GM12891 (cell line): ENCODE measurements at regions not wholly inside any gene's neighbourhood (a gene's known extent, or its start where the extent isn't known, plus 50 kb on each side); places are given as distances from the start of the nearest gene placed in this dataset.

Source experiments
- POLR2A ChIP-seq: IDR thresholded peaks from 2 replicates; pipeline ENCODE4 v1.6.1; 2011; ENCODE audit warnings: low read depth, low read length, control low read depth
- POLR2AphosphoS5 ChIP-seq: IDR thresholded peaks from 2 replicates; pipeline ENCODE4 v1.6.1; 2011; ENCODE audit warnings: low read depth, low read length, control low read depth
- POU2F2 ChIP-seq: IDR thresholded peaks from 2 replicates; pipeline ENCODE4 v1.6.1; 2011; ENCODE audit warnings: low read depth, mild to moderate bottlenecking, control low read depth, low read length, moderate library complexity
- TAF1 ChIP-seq: IDR thresholded peaks from 2 replicates; pipeline ENCODE4 v1.6.1; 2011; ENCODE audit warnings: low read depth, low read length, control low read depth

GRCh38 chr12:72832024-72832423 lies 559.9 kb downstream of the TRHDE start:
- TF ChIP-seq POLR2A = no peak
- no peak for TF ChIP-seq TAF1
- TF ChIP-seq POLR2AphosphoS5 = no peak
- TF ChIP-seq POU2F2 = no peak
